ENCODE measurements at regions not wholly inside any gene's neighbourhood (a gene's known extent, or its start where the extent isn't known, plus 50 kb on each side); places are given as distances from the start of the nearest gene placed in this dataset.

GRCh38 chr13:67318860-67319259, 88.7 kb upstream of the PCDH9 start:
- TF ChIP-seq POLR2A (IDR thresholded peaks at IDR 0.05; ENCODE audit: low read length) (no peak), MAFK (IDR thresholded peaks at IDR 0.05; ENCODE audit: partially characterized antibody) (no peak), HEYL (CRISPR knock-in tag; IDR thresholded peaks at IDR 0.05) (no peak), KDM5A (IDR thresholded peaks at IDR 0.05) (no peak), ZNF302 (CRISPR knock-in tag; IDR thresholded peaks at IDR 0.05) (no peak), HOXB5 (CRISPR knock-in tag; IDR thresholded peaks at IDR 0.05) (no peak), NFE2L2 (conservative IDR thresholded peaks at IDR 0.05; ENCODE audit: low read length) (no peak), SMC3 (IDR thresholded peaks at IDR 0.05) (no peak), MYC (IDR thresholded peaks at IDR 0.05; ENCODE audit: borderline replicate concordance, low read length) (no peak), TFCP2L1 (CRISPR knock-in tag; IDR thresholded peaks at IDR 0.05) (no peak)
- DNase-seq (ENCODE audit: low read depth in 1 of 2, low spot score in 1 of 2) (no peak), FAIRE-seq (no peak), ATAC-seq (no peak)
- Histone ChIP-seq H3K9me3 (no peaks in the 10 kb centered on the region), H3K4me3 (no peak overlapping the region), H3K27ac (no peak overlapping the region), H3K4me1 (no peaks in the 10 kb centered on the region), H3K4me2 (no peak overlapping the region)
- POLR2A ChIA-PET: no interaction called here
- CTCF ChIA-PET: no interaction called here

GRCh38 chr13:67318398-67318797, 88.3 kb upstream of the PCDH9 start:
- TF ChIP-seq BCL3 (IDR thresholded peaks at IDR 0.05): no peak
- no peak for TF ChIP-seq HOXB13 (CRISPR knock-in tag; IDR thresholded peaks at IDR 0.05; ENCODE audit: low read depth)
- no peak for TF ChIP-seq REST (IDR thresholded peaks at IDR 0.05)
- TF ChIP-seq ZSCAN20 (CRISPR knock-in tag; IDR thresholded peaks at IDR 0.05): no peak
- no peak for TF ChIP-seq NPAS2 (CRISPR knock-in tag; IDR thresholded peaks at IDR 0.05; ENCODE audit: borderline replicate concordance)
- TF ChIP-seq FOSL2 (IDR thresholded peaks at IDR 0.05): no peak
- TF ChIP-seq FOSL2 (CRISPR knock-in tag; IDR thresholded peaks at IDR 0.05): no peak
- no peak for TF ChIP-seq RCOR1 (IDR thresholded peaks at IDR 0.05; ENCODE audit: low read depth, low read length)
- TF ChIP-seq EHMT2 (IDR thresholded peaks at IDR 0.05; ENCODE audit: low read depth): no peak
- TF ChIP-seq, protein P1, sequence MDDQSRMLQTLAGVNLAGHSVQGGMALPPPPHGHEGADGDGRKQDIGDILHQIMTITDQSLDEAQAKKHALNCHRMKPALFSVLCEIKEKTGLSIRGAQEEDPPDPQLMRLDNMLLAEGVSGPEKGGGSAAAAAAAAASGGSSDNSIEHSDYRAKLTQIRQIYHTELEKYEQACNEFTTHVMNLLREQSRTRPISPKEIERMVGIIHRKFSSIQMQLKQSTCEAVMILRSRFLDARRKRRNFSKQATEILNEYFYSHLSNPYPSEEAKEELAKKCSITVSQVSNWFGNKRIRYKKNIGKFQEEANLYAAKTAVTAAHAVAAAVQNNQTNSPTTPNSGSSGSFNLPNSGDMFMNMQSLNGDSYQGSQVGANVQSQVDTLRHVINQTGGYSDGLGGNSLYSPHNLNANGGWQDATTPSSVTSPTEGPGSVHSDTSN (IDR thresholded peaks at IDR 0.05): no peak
- no peak for TF ChIP-seq HOXB5 (CRISPR knock-in tag; IDR thresholded peaks at IDR 0.05)
- no peak for TF ChIP-seq ZNF302 (CRISPR knock-in tag; IDR thresholded peaks at IDR 0.05)
- TF ChIP-seq KDM5A (IDR thresholded peaks at IDR 0.05): no peak
- H3K27ac ChIP-seq: no peak overlapping the region
- DNase-seq (ENCODE audit: low read depth in 1 of 2, low spot score in 1 of 2): no peak
- H3K4me3 ChIP-seq: no peak overlapping the region
- CTCF ChIA-PET: no interaction called here
- no peaks in the 10 kb centered on the region for H3K4me1 ChIP-seq
- no peak for FAIRE-seq
- no peak overlapping the region for H3K4me2 ChIP-seq
- ATAC-seq: no peak
- no peaks in the 10 kb centered on the region for H3K9me3 ChIP-seq
- POLR2A ChIA-PET: no interaction called here

GRCh38 chr13:67314405-67314804, 84.3 kb upstream of the PCDH9 start:
- Histone ChIP-seq H3K4me2 (no peak overlapping the region), H3K27ac (no peak overlapping the region), H3K4me1 (no peaks in the 10 kb centered on the region), H3K9me3 (no peaks in the 10 kb centered on the region), H3K4me3 (no peak overlapping the region)
- FAIRE-seq (no peak), ATAC-seq (no peak), DNase-seq (ENCODE audit: low read depth in 1 of 2, low spot score in 1 of 2) (no peak)
- ChIA-PET POLR2A (no interaction called here), CTCF (no interaction called here)
- 69% methylated on average over 3 of the region's 3 CpGs for WGBS (ENCODE audit: missing lambda C conversion rate)
- TF ChIP-seq CHD2 (IDR thresholded peaks at IDR 0.05; ENCODE audit: low read length, partially characterized antibody): no peak
- no peak for TF ChIP-seq ELK1 (IDR thresholded peaks at IDR 0.05; ENCODE audit: low read depth, low read length)
- TF ChIP-seq, protein P2, sequence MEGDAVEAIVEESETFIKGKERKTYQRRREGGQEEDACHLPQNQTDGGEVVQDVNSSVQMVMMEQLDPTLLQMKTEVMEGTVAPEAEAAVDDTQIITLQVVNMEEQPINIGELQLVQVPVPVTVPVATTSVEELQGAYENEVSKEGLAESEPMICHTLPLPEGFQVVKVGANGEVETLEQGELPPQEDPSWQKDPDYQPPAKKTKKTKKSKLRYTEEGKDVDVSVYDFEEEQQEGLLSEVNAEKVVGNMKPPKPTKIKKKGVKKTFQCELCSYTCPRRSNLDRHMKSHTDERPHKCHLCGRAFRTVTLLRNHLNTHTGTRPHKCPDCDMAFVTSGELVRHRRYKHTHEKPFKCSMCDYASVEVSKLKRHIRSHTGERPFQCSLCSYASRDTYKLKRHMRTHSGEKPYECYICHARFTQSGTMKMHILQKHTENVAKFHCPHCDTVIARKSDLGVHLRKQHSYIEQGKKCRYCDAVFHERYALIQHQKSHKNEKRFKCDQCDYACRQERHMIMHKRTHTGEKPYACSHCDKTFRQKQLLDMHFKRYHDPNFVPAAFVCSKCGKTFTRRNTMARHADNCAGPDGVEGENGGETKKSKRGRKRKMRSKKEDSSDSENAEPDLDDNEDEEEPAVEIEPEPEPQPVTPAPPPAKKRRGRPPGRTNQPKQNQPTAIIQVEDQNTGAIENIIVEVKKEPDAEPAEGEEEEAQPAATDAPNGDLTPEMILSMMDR (IDR thresholded peaks at IDR 0.05): no peak
- TF ChIP-seq KDM1A (IDR thresholded peaks at IDR 0.05; ENCODE audit: low read depth): no peak
- no peak for TF ChIP-seq HOXB13 (CRISPR knock-in tag; IDR thresholded peaks at IDR 0.05; ENCODE audit: low read depth)
- no peak for TF ChIP-seq TFCP2L1 (CRISPR knock-in tag; IDR thresholded peaks at IDR 0.05)
- TF ChIP-seq JUN (IDR thresholded peaks at IDR 0.05): no peak
- TF ChIP-seq RARB (CRISPR knock-in tag; IDR thresholded peaks at IDR 0.05): no peak
- no peak for TF ChIP-seq RCOR1 (IDR thresholded peaks at IDR 0.05; ENCODE audit: low read depth, low read length)
- TF ChIP-seq E2F6 (IDR thresholded peaks at IDR 0.05; ENCODE audit: borderline replicate concordance, low read depth): no peak
- TF ChIP-seq CBX2 (IDR thresholded peaks at IDR 0.05; ENCODE audit: borderline replicate concordance, low read depth): no peak
- TF ChIP-seq ZNF302 (CRISPR knock-in tag; IDR thresholded peaks at IDR 0.05): no peak
